Activated B cell treated with CpG ODN at 0.5 μM for 24 hours (primary cell): ENCODE measurements at regions not wholly inside any gene's neighbourhood (a gene's known extent, or its start where the extent isn't known, plus 50 kb on each side); places are given as distances from the start of the nearest gene placed in this dataset.

Source experiments
- ATAC-seq: fragments of 200-7000 bp; cut with Tn5 transposase; one replicate; pipeline ENCODE4 v1.10.0; 2021; ENCODE audit warnings: low read depth, mild to moderate bottlenecking, moderate library complexity
- CTCF ChIA-PET: fragments of 350-600 bp; sonication (Branson Sonifier 250); formaldehyde crosslinking; loops from one replicate; lab custom pipeline; 2021; ENCODE audit warnings: antibody characterized with exemption; lab: Charles Lee
- POLR2A ChIA-PET: fragments of 350-600 bp; sonication (Branson Sonifier 250); formaldehyde crosslinking; loops from one replicate; lab custom pipeline; 2021; ENCODE audit warnings: antibody characterized with exemption; lab: Charles Lee
- DNase-seq: peaks from one replicate; pipeline ENCODE4 v3.0.0; 2022
- H3K27ac Mint-ChIP-seq: one replicate; pipeline ENCODE4 v1.8.0; 2020; ENCODE audit warnings: mixed read lengths
- H3K27me3 Mint-ChIP-seq: one replicate; pipeline ENCODE4 v1.8.0; 2021; ENCODE audit warnings: mixed read lengths
- H3K36me3 Mint-ChIP-seq: one replicate; pipeline ENCODE4 v1.8.0; 2021; ENCODE audit warnings: low read depth, mixed read lengths
- H3K4me1 Mint-ChIP-seq: one replicate; pipeline ENCODE4 v1.8.0; 2021; ENCODE audit warnings: mixed read lengths
- H3K4me3 Mint-ChIP-seq: one replicate; pipeline ENCODE4 v1.8.0; 2020; ENCODE audit warnings: mild to moderate bottlenecking, mixed read lengths
- H3K9me3 Mint-ChIP-seq: one replicate; pipeline ENCODE4 v1.8.0; 2020; ENCODE audit warnings: mixed read lengths
- intact Hi-C: fragments of 100-400 bp; cut with micrococcal nuclease; formaldehyde crosslinking; loops from one replicate; pipeline ENCODE4 v1.15.1; 2024
- TF ChIP-seq, protein P1 (sequence below): fragments of 200-600 bp; IDR thresholded peaks from one replicate; pipeline ENCODE4 v1.8.0; 2022; ENCODE audit warnings: antibody characterized with exemption, mild to moderate bottlenecking

DNA sequence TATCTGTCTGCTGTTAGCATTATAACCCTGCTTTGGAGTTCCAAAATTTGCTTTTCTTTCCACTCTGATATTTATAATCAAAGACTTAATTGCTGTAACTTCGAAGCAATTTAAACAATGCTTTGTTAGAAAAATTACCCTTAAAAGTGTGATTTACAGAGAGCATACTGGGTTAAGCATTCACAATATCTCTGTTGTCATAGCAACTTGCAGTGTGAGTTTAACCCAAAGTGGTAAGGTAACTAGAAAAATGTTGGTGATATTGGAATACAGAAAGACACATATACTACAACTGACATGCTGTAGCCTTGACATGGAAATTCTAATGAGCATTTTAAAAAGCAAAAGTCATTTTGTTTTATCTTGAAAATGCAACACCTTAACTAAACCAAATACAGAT is 70.4 kb upstream of the SMLR1 start:
- TF ChIP-seq, protein P1, sequence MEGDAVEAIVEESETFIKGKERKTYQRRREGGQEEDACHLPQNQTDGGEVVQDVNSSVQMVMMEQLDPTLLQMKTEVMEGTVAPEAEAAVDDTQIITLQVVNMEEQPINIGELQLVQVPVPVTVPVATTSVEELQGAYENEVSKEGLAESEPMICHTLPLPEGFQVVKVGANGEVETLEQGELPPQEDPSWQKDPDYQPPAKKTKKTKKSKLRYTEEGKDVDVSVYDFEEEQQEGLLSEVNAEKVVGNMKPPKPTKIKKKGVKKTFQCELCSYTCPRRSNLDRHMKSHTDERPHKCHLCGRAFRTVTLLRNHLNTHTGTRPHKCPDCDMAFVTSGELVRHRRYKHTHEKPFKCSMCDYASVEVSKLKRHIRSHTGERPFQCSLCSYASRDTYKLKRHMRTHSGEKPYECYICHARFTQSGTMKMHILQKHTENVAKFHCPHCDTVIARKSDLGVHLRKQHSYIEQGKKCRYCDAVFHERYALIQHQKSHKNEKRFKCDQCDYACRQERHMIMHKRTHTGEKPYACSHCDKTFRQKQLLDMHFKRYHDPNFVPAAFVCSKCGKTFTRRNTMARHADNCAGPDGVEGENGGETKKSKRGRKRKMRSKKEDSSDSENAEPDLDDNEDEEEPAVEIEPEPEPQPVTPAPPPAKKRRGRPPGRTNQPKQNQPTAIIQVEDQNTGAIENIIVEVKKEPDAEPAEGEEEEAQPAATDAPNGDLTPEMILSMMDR, result no peak
- peaks cover 8% of the 10 kb centered on the region for H3K4me1 Mint-ChIP-seq
- ChIA-PET CTCF (no interaction called here), POLR2A (no interaction called here)
- intact Hi-C loops, result no loop called here
- no peak overlapping the region for H3K27ac Mint-ChIP-seq
- peaks cover 2% of the 10 kb centered on the region for H3K9me3 Mint-ChIP-seq
- H3K36me3 Mint-ChIP-seq, result no peaks in the 10 kb centered on the region
- H3K27me3 Mint-ChIP-seq, result peaks cover 5% of the 10 kb centered on the region
- DNase-seq (no peak), ATAC-seq (no peak)
- H3K4me3 Mint-ChIP-seq, result no peak overlapping the region

DNA sequence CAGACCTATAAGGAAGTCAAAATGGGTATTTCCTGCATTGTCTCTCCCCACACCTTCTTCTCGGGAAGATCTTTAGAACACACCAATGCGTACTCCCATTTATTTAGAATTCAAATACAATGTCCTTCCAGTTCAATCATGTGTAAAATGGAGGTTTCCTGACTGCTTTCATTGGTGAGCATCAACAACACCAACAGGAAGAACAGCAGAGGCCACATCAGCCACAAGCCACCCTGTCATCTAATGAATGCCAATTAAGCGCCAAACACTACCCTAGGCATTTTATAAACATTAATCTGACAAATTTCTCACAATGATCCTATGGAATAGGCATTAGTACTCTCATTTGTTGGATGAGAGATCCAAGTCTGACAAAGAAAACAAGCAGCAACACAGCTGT is 68.4 kb upstream of the SMLR1 start:
- no peaks in the 10 kb centered on the region for H3K36me3 Mint-ChIP-seq
- intact Hi-C loops, result no loop called here
- ChIA-PET CTCF (no interaction called here), POLR2A (no interaction called here)
- H3K4me3 Mint-ChIP-seq, result no peak overlapping the region
- H3K27ac Mint-ChIP-seq, result no peak overlapping the region
- peaks cover 2% of the 10 kb centered on the region for H3K9me3 Mint-ChIP-seq
- ATAC-seq (no peak), DNase-seq (no peak)
- H3K4me1 Mint-ChIP-seq, result peaks cover 8% of the 10 kb centered on the region
- H3K27me3 Mint-ChIP-seq, result peaks cover 5% of the 10 kb centered on the region
- TF ChIP-seq, protein P1, result no peak

DNA sequence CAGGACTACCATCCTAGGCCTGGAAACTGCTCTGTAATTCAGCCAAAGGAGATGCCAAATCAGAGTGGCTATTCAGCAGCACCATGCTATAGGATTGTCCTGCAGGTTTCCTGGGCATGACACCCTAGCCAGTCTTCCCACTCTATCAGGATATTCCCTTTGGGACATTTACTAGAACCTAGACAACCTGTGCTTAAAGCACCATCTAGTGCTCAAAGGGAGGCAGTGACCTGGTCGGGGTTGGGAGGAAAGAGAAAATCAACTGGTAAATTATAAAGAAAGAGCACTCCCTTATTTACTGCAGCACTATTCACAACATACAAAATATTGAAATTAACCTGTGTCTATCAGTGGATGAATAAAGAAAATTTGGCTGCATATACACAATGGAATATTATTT is 67.2 kb upstream of the SMLR1 start:
- TF ChIP-seq, protein P1, result no peak
- Mint-ChIP-seq H3K9me3 (peaks cover 2% of the 10 kb centered on the region), H3K36me3 (no peaks in the 10 kb centered on the region), H3K4me1 (peaks cover 8% of the 10 kb centered on the region), H3K27ac (no peak overlapping the region), H3K4me3 (no peak overlapping the region), H3K27me3 (peaks cover 5% of the 10 kb centered on the region)
- ATAC-seq (no peak), DNase-seq (no peak)
- POLR2A ChIA-PET, result no interaction called here
- intact Hi-C loops, result no loop called here
- CTCF ChIA-PET, result no interaction called here

DNA sequence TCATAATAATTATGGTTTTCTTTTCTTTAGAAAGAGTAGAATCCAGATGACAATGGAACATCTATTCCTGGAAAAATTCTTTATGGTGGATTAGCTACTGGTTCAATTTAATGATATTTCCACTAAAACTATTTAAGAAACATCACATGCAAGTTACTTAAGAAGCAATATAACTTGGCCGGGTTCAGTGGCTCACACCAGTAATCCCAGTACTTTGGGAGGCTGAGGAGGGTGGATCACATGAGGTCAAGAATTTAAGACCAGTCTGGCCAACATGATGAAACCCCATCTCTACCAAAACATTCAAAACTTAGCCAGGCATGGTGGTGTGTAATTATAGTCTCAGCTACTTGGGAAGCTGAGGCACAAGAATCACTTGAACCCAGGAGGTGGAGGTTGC is 65.9 kb upstream of the SMLR1 start:
- Mint-ChIP-seq H3K4me3 (no peak overlapping the region), H3K27me3 (peaks cover 5% of the 10 kb centered on the region), H3K4me1 (peaks cover 3% of the 10 kb centered on the region), H3K9me3 (peaks cover 2% of the 10 kb centered on the region), H3K36me3 (no peaks in the 10 kb centered on the region), H3K27ac (no peak overlapping the region)
- TF ChIP-seq, protein P1, result no peak
- POLR2A ChIA-PET, result no interaction called here
- CTCF ChIA-PET, result no interaction called here
- ATAC-seq (no peak), DNase-seq (no peak)
- intact Hi-C loops, result no loop called here

DNA sequence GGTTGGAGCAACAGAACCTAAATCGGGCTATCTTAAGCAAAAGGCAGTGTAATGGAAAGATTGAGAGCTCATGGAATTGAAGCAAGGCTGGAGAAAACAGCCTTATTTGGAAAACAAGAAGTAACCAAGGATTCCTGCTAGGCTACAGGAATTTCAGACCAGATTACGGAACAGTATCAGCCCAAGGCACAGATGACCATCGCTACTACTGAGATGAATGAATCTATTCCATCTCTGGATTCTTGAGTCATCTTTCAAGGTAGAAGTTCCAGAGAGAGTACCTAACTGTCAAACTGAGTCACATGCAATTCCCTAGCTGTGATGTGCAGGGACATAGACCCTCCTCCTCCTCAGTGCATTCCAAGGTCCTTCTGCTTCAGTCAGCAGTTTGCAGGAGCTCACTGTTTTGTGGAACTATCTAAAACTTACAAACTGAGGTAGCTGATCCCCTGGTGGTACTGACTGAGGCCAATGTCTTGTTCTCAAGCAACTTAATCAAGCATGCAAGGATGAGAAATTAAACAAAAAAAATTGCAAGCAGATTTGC is 62.0 kb upstream of the SMLR1 start:
- Mint-ChIP-seq H3K27me3 (peaks cover 2% of the 10 kb centered on the region), H3K9me3 (peaks cover 1% of the 10 kb centered on the region), H3K27ac (no peak overlapping the region), H3K36me3 (no peaks in the 10 kb centered on the region), H3K4me3 (no peak overlapping the region), H3K4me1 (no peaks in the 10 kb centered on the region)
- intact Hi-C loops, result no loop called here
- ChIA-PET CTCF (no interaction called here), POLR2A (no interaction called here)
- TF ChIP-seq, protein P1, result no peak
- ATAC-seq (no peak), DNase-seq (no peak)
